Endodermal cell (in vitro differentiated cells): ENCODE measurements at regions not wholly inside any gene's neighbourhood (a gene's known extent, or its start where the extent isn't known, plus 50 kb on each side); places are given as distances from the start of the nearest gene placed in this dataset.

Source experiments
- DNase-seq: peaks from one replicate; pipeline ENCODE4 v3.0.0-alpha.2; 2017
- H3K27ac ChIP-seq: 2 replicates; pipeline ENCODE4 v1.5.1; 2013; ENCODE audit warnings: mild to moderate bottlenecking, low read depth, low read length, moderate library complexity
- H3K27me3 ChIP-seq: 2 replicates; pipeline ENCODE4 v1.6.1; 2013; ENCODE audit warnings: mild to moderate bottlenecking, low read length, moderate library complexity; ENCODE audit not compliant: insufficient read depth, control insufficient read depth, poor library complexity, severe bottlenecking
- H3K36me3 ChIP-seq: 2 replicates; pipeline ENCODE4 v1.7.0; 2013; ENCODE audit warnings: mild to moderate bottlenecking, low read length, moderate library complexity; ENCODE audit not compliant: control insufficient read depth, insufficient read depth
- H3K4me1 ChIP-seq: one replicate; pipeline ENCODE4 v1.7.0; 2013; ENCODE audit warnings: low read length; ENCODE audit not compliant: control insufficient read depth, insufficient read depth
- H3K4me3 ChIP-seq: 2 replicates; pipeline ENCODE4 v1.5.1; 2013; ENCODE audit warnings: mild to moderate bottlenecking, low read length, moderate library complexity
- H3K9ac ChIP-seq: 2 replicates; pipeline ENCODE4 v1.6.1; 2013; ENCODE audit warnings: mild to moderate bottlenecking, low read length, moderate library complexity; ENCODE audit not compliant: poor library complexity, severe bottlenecking; ENCODE audit errors: extremely low read depth
- H3K9me3 ChIP-seq: 2 replicates; pipeline ENCODE4 v1.6.1; 2013; ENCODE audit warnings: mild to moderate bottlenecking, low read length, moderate library complexity; ENCODE audit not compliant: control insufficient read depth
- H3K27ac Mint-ChIP-seq: 2 replicates; pipeline ENCODE4 v1.8.0; 2020; ENCODE audit warnings: mixed read lengths
- H3K27me3 Mint-ChIP-seq: 2 replicates; pipeline ENCODE4 v1.8.0; 2021; ENCODE audit warnings: mild to moderate bottlenecking, mixed read lengths; ENCODE audit not compliant: insufficient read depth
- H3K36me3 Mint-ChIP-seq: 2 replicates; pipeline ENCODE4 v1.8.0; 2020; ENCODE audit warnings: low read depth, mixed read lengths
- H3K4me1 Mint-ChIP-seq: 2 replicates; pipeline ENCODE4 v1.8.0; 2020; ENCODE audit warnings: mixed read lengths
- H3K4me3 Mint-ChIP-seq: 2 replicates; pipeline ENCODE4 v1.8.0; 2020; ENCODE audit warnings: mild to moderate bottlenecking, moderate library complexity, mixed read lengths
- H3K9me3 Mint-ChIP-seq: 2 replicates; pipeline ENCODE4 v1.8.0; 2020; ENCODE audit warnings: mild to moderate bottlenecking, mixed read lengths
- CTCF ChIP-seq: fragments of 200-600 bp; sonication (generic); conservative IDR thresholded peaks from 2 replicates; pipeline ENCODE4 v1.5.0; 2021; ENCODE audit warnings: antibody characterized with exemption, mild to moderate bottlenecking
- WGBS, 2 experiments: methylation state at CpG; one replicate each; pipeline versions ENCODE4 v1.1.5 to v1.1.7; 2013; ENCODE audit warnings: missing lambda C conversion rate in 2 of 2, mixed read lengths in 1 of 2; ENCODE audit not compliant: insufficient coverage in 1 of 2, insufficient read length in 1 of 2; 5-methylcytosine and 5-hydroxymethylcytosine counted together

GRCh38 chr18:28777756-28778155 is 600.8 kb upstream of the CDH2 start:
- no peak overlapping the region for H3K4me3 ChIP-seq
- H3K4me1 ChIP-seq: no peaks in the 10 kb centered on the region
- WGBS, 2 experiments: 88 to 100% methylated on average over 1 of the region's 1 CpG
- H3K27me3 ChIP-seq: no peaks in the 10 kb centered on the region
- DNase-seq: no peak
- H3K4me1 Mint-ChIP-seq: peaks cover 4% of the 10 kb centered on the region
- no peak for TF ChIP-seq CTCF
- no peak overlapping the region for H3K27ac ChIP-seq
- H3K4me3 Mint-ChIP-seq: no peak overlapping the region
- H3K36me3 ChIP-seq: no peaks in the 10 kb centered on the region
- no peaks in the 10 kb centered on the region for H3K9me3 ChIP-seq
- no peak overlapping the region for H3K27ac Mint-ChIP-seq
- H3K36me3 Mint-ChIP-seq: no peaks in the 10 kb centered on the region
- H3K27me3 Mint-ChIP-seq: no peaks in the 10 kb centered on the region
- no peak overlapping the region for H3K9ac ChIP-seq
- H3K9me3 Mint-ChIP-seq: no peaks in the 10 kb centered on the region

- Mint-ChIP-seq H3K27me3 (no peaks in the 10 kb centered on the region), H3K9me3 (no peaks in the 10 kb centered on the region), H3K27ac (peak overlapping the region; percentile 39), H3K4me1 (peaks cover 27% of the 10 kb centered on the region), H3K4me3 (no peak overlapping the region), H3K36me3 (no peaks in the 10 kb centered on the region)
- Histone ChIP-seq H3K27me3 (no peaks in the 10 kb centered on the region), H3K9ac (no peak overlapping the region), H3K36me3 (no peaks in the 10 kb centered on the region), H3K27ac (no peak overlapping the region), H3K4me3 (no peak overlapping the region), H3K4me1 (peaks cover 17% of the 10 kb centered on the region), H3K9me3 (no peaks in the 10 kb centered on the region)
- DNase-seq: no peak
- no peak for TF ChIP-seq CTCF
- 73 to 83% methylated on average over 1 to 2 of the region's 3 CpGs for WGBS, 2 experiments
These were observed 594.9 kb upstream of the CDH2 start for GRCh38 chr18:28771849-28772248.

- Mint-ChIP-seq H3K27me3 (no peaks in the 10 kb centered on the region), H3K4me1 (peaks cover 42% of the 10 kb centered on the region), H3K4me3 (no peak overlapping the region), H3K9me3 (no peaks in the 10 kb centered on the region), H3K36me3 (no peaks in the 10 kb centered on the region), H3K27ac (no peak overlapping the region)
- Histone ChIP-seq H3K9ac (no peak overlapping the region), H3K27ac (no peak overlapping the region), H3K4me3 (no peak overlapping the region), H3K4me1 (peaks cover 20% of the 10 kb centered on the region), H3K27me3 (no peaks in the 10 kb centered on the region), H3K36me3 (no peaks in the 10 kb centered on the region), H3K9me3 (no peaks in the 10 kb centered on the region)
- TF ChIP-seq CTCF: no peak
- WGBS, 2 experiments: 91 to 100% methylated on average over 6 to 8 of the region's 8 CpGs
- DNase-seq: no peak
These were observed 592.1 kb upstream of the CDH2 start for GRCh38 chr18:28768791-28769768.
